Uterus (tissue), 2 donors: ENCODE measurements at regions not wholly inside any gene's neighbourhood (a gene's known extent, or its start where the extent isn't known, plus 50 kb on each side); places are given as distances from the start of the nearest gene placed in this dataset.

Source experiments
- CTCF ChIP-seq, 4 experiments: fragments of 200-600 bp in 2 of 4; fragments of 450-650 bp in 2 of 4; sonication (generic) in 2 of 4; IDR thresholded peaks; one replicate each; pipeline ENCODE4 v1.5.1; 2016 to 2019; ENCODE audit warnings: antibody characterized with exemption in 4 of 4, mild to moderate bottlenecking in 2 of 4, moderate library complexity in 1 of 4
- POLR2A ChIP-seq, 2 donors: fragments of 450-650 bp; IDR thresholded peaks; one replicate each; pipeline ENCODE4 v1.6.1; 2016; ENCODE audit warnings: antibody characterized with exemption in 2 of 2, mild to moderate bottlenecking in 1 of 2, moderate library complexity in 1 of 2

- TF ChIP-seq CTCF (IDR thresholded peaks at IDR 0.05) = no peak
- no peak for TF ChIP-seq POLR2A (IDR thresholded peaks at IDR 0.05)
These were observed 199.5 kb downstream of the NDFIP2 start for GRCh38 chr13:79680485-79680884.
